Lung (tissue), 11 donors: ENCODE measurements at regions not wholly inside any gene's neighbourhood (a gene's known extent, or its start where the extent isn't known, plus 50 kb on each side); places are given as distances from the start of the nearest gene placed in this dataset.

Experiments
- ATAC-seq: fragments of 200-7000 bp; cut with Tn5 transposase; one replicate; pipeline ENCODE4 v1.9.1; 2020; ENCODE audit warnings: moderate number of reproducible peaks; ENCODE audit not compliant: insufficient read depth, low FRiP score
- DNase-seq, 3 donors: peaks; one replicate each; pipeline ENCODE4 v3.0.0-alpha.2; 2013 to 2017
- H3K27ac ChIP-seq, 2 donors: one replicate each; pipeline ENCODE4 v1.5.1; 2013; ENCODE audit warnings: mild to moderate bottlenecking in 2 of 2, moderate library complexity in 2 of 2, control low read depth in 1 of 2, inconsistent platforms in 1 of 2, low read depth in 1 of 2, low read length in 1 of 2
- H3K27me3 ChIP-seq, 3 donors: one replicate each; pipeline ENCODE4 v1.5.1; 2013; ENCODE audit warnings: low read length in 2 of 3; ENCODE audit not compliant: control insufficient read depth in 3 of 3, insufficient read depth in 3 of 3
- H3K36me3 ChIP-seq, 4 donors: one replicate each; pipeline ENCODE4 v1.5.1; 2013; ENCODE audit warnings: low read length in 4 of 4, mild to moderate bottlenecking in 1 of 4, moderate library complexity in 1 of 4; ENCODE audit not compliant: control insufficient read depth in 4 of 4, insufficient read depth in 4 of 4
- H3K4me1 ChIP-seq, 5 donors: one replicate each; pipeline ENCODE4 v1.5.1; 2013; ENCODE audit warnings: low read length in 5 of 5, mild to moderate bottlenecking in 2 of 5, moderate library complexity in 1 of 5; ENCODE audit not compliant: control insufficient read depth in 5 of 5, insufficient read depth in 5 of 5
- H3K4me3 ChIP-seq: one replicate; pipeline ENCODE4 v1.5.1; 2013; ENCODE audit warnings: mild to moderate bottlenecking, control low read depth, moderate library complexity
- H3K9ac ChIP-seq, 2 donors: one replicate each; pipeline ENCODE4 v1.5.1; 2013; ENCODE audit warnings: low read length in 2 of 2, control low read depth in 1 of 2; ENCODE audit not compliant: insufficient read depth in 1 of 2
- H3K9me3 ChIP-seq, 4 donors: one replicate each; pipeline ENCODE4 v1.5.1; 2013; ENCODE audit warnings: low read length in 3 of 4, mild to moderate bottlenecking in 1 of 4, moderate library complexity in 1 of 4; ENCODE audit not compliant: control insufficient read depth in 4 of 4, insufficient read depth in 3 of 4
- CTCF ChIP-seq: IDR thresholded peaks from 2 replicates; pipeline ENCODE4 v1.5.1; 2012; ENCODE audit warnings: mild to moderate bottlenecking; ENCODE audit errors: control extremely low read depth, extremely low read depth
- WGBS, 2 donors: extraction: QIAGEN DNeasy Blood & Tissue Kit; methylation state at CpG; one replicate each; pipeline ENCODE4 v1.1.7; 2013; 5-methylcytosine and 5-hydroxymethylcytosine counted together
- donor health status: control.
- donor health status: control.
- donor health status: Bipolar disorder and iron deficiency.
- donor health status: healthy.
- donor health status: DM: yes; HTN: yes; CAD: no.

GRCh38 chr13:105428811-105429210 lies 1106.7 kb downstream of the EFNB2 start:
- no peaks in the 10 kb centered on the region for H3K9me3 ChIP-seq
- ATAC-seq, result no peak
- H3K4me3 ChIP-seq, result no peak overlapping the region
- no peaks in the 10 kb centered on the region for H3K4me1 ChIP-seq
- no peaks in the 10 kb centered on the region for H3K27me3 ChIP-seq
- no peaks in the 10 kb centered on the region for H3K36me3 ChIP-seq
- TF ChIP-seq CTCF, result no peak
- 75 to 84% methylated on average over 2 of the region's 2 CpGs for whole genome bisulfite sequencing, 2 donors
- no peak for DNase-seq
- no peak overlapping the region for H3K9ac ChIP-seq
- no peak overlapping the region for H3K27ac ChIP-seq

- H3K27ac ChIP-seq, result no peak overlapping the region
- no peak overlapping the region for H3K4me3 ChIP-seq
- H3K9me3 ChIP-seq, result no peaks in the 10 kb centered on the region
- H3K4me1 ChIP-seq, result no peaks in the 10 kb centered on the region
- DNase-seq, result no peak
- H3K9ac ChIP-seq, result no peak overlapping the region
- 91 to 96% methylated on average over 5 of the region's 5 CpGs for WGBS, 2 donors
- no peaks in the 10 kb centered on the region for H3K36me3 ChIP-seq
- no peaks in the 10 kb centered on the region for H3K27me3 ChIP-seq
- TF ChIP-seq CTCF, result no peak
- ATAC-seq, result no peak
These were observed 1109.0 kb downstream of the EFNB2 start for GRCh38 chr13:105426441-105426840.

GRCh38 chr13:105414639-105415038 lies 1120.8 kb downstream of the EFNB2 start:
- no peaks in the 10 kb centered on the region for H3K4me1 ChIP-seq
- no peaks in the 10 kb centered on the region for H3K9me3 ChIP-seq
- 54 to 85% methylated on average over 1 of the region's 1 CpG for WGBS, 2 donors
- no peak overlapping the region for H3K9ac ChIP-seq
- TF ChIP-seq CTCF, result no peak
- DNase-seq, result no peak
- no peak overlapping the region for H3K27ac ChIP-seq
- H3K36me3 ChIP-seq, result no peaks in the 10 kb centered on the region
- no peak for ATAC-seq
- H3K27me3 ChIP-seq, result no peaks in the 10 kb centered on the region
- H3K4me3 ChIP-seq, result no peak overlapping the region

- H3K4me3 ChIP-seq, result no peak overlapping the region
- H3K36me3 ChIP-seq, result no peaks in the 10 kb centered on the region
- WGBS, 2 donors, result 94 to 97% methylated on average over 3 of the region's 3 CpGs
- DNase-seq (no peak), ATAC-seq (no peak)
- H3K27me3 ChIP-seq, result no peaks in the 10 kb centered on the region
- H3K9me3 ChIP-seq, result no peaks in the 10 kb centered on the region
- H3K4me1 ChIP-seq, result no peaks in the 10 kb centered on the region
- H3K9ac ChIP-seq, result no peak overlapping the region
- no peak for TF ChIP-seq CTCF
- H3K27ac ChIP-seq, result no peak overlapping the region
These were observed 1123.3 kb downstream of the EFNB2 start for GRCh38 chr13:105412171-105412570.
